Breast epithelium (tissue), 4 donors: ENCODE measurements at regions not wholly inside any gene's neighbourhood (a gene's known extent, or its start where the extent isn't known, plus 50 kb on each side); places are given as distances from the start of the nearest gene placed in this dataset.

ENCODE experiments used
- DNase-seq, 2 donors: peaks; one replicate each; pipeline ENCODE4 v3.0.0-alpha.2; 2019; ENCODE audit warnings: low spot score in 2 of 2
- H3K27ac ChIP-seq, 2 donors: fragments of 200-600 bp; sonication (generic) in 1 of 2; one replicate each; pipeline ENCODE4 v1.5.1; 2016 to 2019; ENCODE audit warnings: mild to moderate bottlenecking in 1 of 2
- H3K27me3 ChIP-seq, 2 donors: fragments of 200-600 bp; sonication (generic) in 1 of 2; one replicate each; pipeline versions ENCODE4 v1.5.1 to v1.6.0; 2017 to 2019; ENCODE audit warnings: control low read depth in 1 of 2, mild to moderate bottlenecking in 1 of 2
- H3K36me3 ChIP-seq: fragments of 200-600 bp; one replicate; pipeline ENCODE4 v1.5.1; 2019
- H3K4me1 ChIP-seq, 2 donors: fragments of 200-600 bp; sonication (generic); one replicate each; pipeline ENCODE4 v1.5.1; 2016 to 2019; ENCODE audit warnings: control low read depth in 1 of 2
- H3K4me3 ChIP-seq, 3 donors: fragments of 200-600 bp; sonication (generic); 1 replicate in 2 of 3; 2 replicates in 1 of 3; pipeline ENCODE4 v1.5.1; 2016 to 2019; ENCODE audit warnings: mild to moderate bottlenecking in 3 of 3, moderate library complexity in 2 of 3
- H3K9me3 ChIP-seq, 2 donors: fragments of 200-600 bp; sonication (generic) in 1 of 2; one replicate each; pipeline ENCODE4 v1.5.1; 2016 to 2019; ENCODE audit warnings: control low read depth in 1 of 2
- CTCF ChIP-seq, 3 donors: fragments of 450-650 bp; IDR thresholded peaks; one replicate each; pipeline ENCODE4 v1.5.1; 2016 to 2017; ENCODE audit warnings: antibody characterized with exemption in 3 of 3, mild to moderate bottlenecking in 3 of 3, moderate library complexity in 3 of 3
- POLR2A ChIP-seq: fragments of 450-650 bp; IDR thresholded peaks from one replicate; pipeline ENCODE4 v1.6.1; 2016; ENCODE audit warnings: antibody characterized with exemption, mild to moderate bottlenecking, moderate library complexity
- POLR2AphosphoS5 ChIP-seq, 3 donors: sonication (generic); formaldehyde crosslinking; IDR thresholded peaks; one replicate each; pipeline ENCODE4 v1.6.1; 2017; ENCODE audit warnings: antibody characterized with exemption in 3 of 3
- intact Hi-C: fragments of 100-400 bp; cut with DNase I; formaldehyde crosslinking; loops from one replicate; pipeline ENCODE4 v1.15.1; 2023; ENCODE audit warnings: low total_unique reads

- TF ChIP-seq POLR2A (no peak), POLR2AphosphoS5 (IDR thresholded peaks at IDR 0.05) (no peak), CTCF (IDR thresholded peaks at IDR 0.05) (no peak)
- intact Hi-C loops, result no loop called here
- H3K27me3 ChIP-seq, result no peaks in the 10 kb centered on the region
- H3K27ac ChIP-seq, result peak overlapping the region; percentile 21 to 40
- no peaks in the 10 kb centered on the region for H3K36me3 ChIP-seq
- H3K9me3 ChIP-seq, result no peaks in the 10 kb centered on the region
- DNase-seq, result no peak
- H3K4me3 ChIP-seq, result no peak overlapping the region
- peaks cover 0 to 7% of the 10 kb centered on the region in 2 donors for H3K4me1 ChIP-seq
Observed at GRCh38 chr3:59246719-59247401, 197.0 kb upstream of the CFAP20DC start.

GRCh38 chr3:59245859-59246501 lies 196.2 kb upstream of the CFAP20DC start:
- H3K4me3 ChIP-seq, result no peak overlapping the region
- H3K36me3 ChIP-seq, result no peaks in the 10 kb centered on the region
- H3K27me3 ChIP-seq, result no peaks in the 10 kb centered on the region
- H3K9me3 ChIP-seq, result no peaks in the 10 kb centered on the region
- no peak for DNase-seq
- TF ChIP-seq POLR2AphosphoS5 (IDR thresholded peaks at IDR 0.05), result no peak
- no peak for TF ChIP-seq CTCF (IDR thresholded peaks at IDR 0.05)
- TF ChIP-seq POLR2A, result no peak
- intact Hi-C loops, result no loop called here
- H3K27ac ChIP-seq, result peak overlapping the region; percentile 33 to 40
- H3K4me1 ChIP-seq, result peaks cover 0 to 7% of the 10 kb centered on the region in 2 donors

DNA sequence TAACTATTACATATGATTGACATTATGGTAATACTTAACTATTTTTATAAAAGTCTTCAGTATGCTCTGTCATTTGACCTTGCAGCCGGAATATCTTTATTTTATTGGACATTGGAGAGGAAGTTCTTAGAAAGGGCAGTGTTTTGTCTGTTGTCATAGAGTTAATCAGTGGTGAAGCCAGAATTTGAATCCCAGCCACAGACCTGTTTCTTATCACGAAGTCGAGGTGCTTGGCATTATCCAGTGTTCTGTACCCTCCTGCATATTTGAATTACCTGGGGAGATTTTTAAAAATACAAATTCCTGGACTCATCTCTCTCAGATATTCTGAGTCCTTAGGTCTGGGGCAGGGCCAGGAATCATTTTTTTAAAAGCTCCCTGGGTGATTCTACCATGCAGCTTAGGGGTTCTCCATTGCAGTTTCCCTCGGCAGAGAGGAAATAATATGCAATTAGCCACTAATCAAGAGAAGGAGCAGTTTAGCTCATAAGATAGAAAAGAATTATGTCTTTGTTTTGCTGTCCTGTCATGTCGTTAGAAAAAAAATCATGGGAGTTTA lies 195.6 kb upstream of the CFAP20DC start:
- peak overlapping the region in 1 of 2 donors; percentile 40 for H3K27ac ChIP-seq
- TF ChIP-seq CTCF (IDR thresholded peaks at IDR 0.05) (no peak), POLR2A (no peak), POLR2AphosphoS5 (IDR thresholded peaks at IDR 0.05) (no peak)
- no peak overlapping the region for H3K4me3 ChIP-seq
- no peaks in the 10 kb centered on the region for H3K9me3 ChIP-seq
- H3K27me3 ChIP-seq, result no peaks in the 10 kb centered on the region
- no peak for DNase-seq
- H3K4me1 ChIP-seq, result peaks cover 0 to 7% of the 10 kb centered on the region in 2 donors
- intact Hi-C loops, result no loop called here
- no peaks in the 10 kb centered on the region for H3K36me3 ChIP-seq

- TF ChIP-seq CTCF (IDR thresholded peaks at IDR 0.05) (no peak), POLR2AphosphoS5 (IDR thresholded peaks at IDR 0.05) (no peak), POLR2A (no peak)
- Histone ChIP-seq H3K36me3 (no peaks in the 10 kb centered on the region), H3K27ac (no peak overlapping the region), H3K4me3 (no peak overlapping the region), H3K9me3 (no peaks in the 10 kb centered on the region), H3K27me3 (no peaks in the 10 kb centered on the region), H3K4me1 (peaks cover 0 to 7% of the 10 kb centered on the region in 2 donors)
- DNase-seq, result no peak
- intact Hi-C loops, result no loop called here
Observed at GRCh38 chr3:59244343-59244742, 194.5 kb upstream of the CFAP20DC start.

DNA sequence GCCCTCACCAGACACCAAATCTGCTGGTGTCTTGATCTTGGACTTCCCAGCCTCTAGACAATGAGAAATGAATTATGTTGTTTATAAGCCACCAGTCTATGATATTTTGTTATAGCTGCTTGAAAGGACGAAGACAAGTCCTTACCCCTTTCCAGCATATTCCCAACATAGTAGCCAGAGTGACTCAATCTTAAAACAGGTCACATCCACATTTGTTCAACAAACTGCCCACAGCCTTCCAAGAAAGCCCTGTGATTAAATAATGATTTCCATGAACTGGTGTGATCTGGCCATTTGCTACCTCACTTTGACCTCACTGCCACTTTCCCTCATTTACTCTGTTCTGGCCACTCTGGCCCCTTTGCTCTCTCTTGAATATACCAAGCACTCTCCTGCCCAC lies 193.7 kb upstream of the CFAP20DC start:
- no peak for DNase-seq
- TF ChIP-seq POLR2AphosphoS5 (IDR thresholded peaks at IDR 0.05) (no peak), POLR2A (no peak), CTCF (IDR thresholded peaks at IDR 0.05) (no peak)
- Histone ChIP-seq H3K27me3 (no peaks in the 10 kb centered on the region), H3K27ac (no peak overlapping the region), H3K4me1 (peaks cover 0 to 7% of the 10 kb centered on the region in 2 donors), H3K9me3 (no peaks in the 10 kb centered on the region), H3K4me3 (no peak overlapping the region), H3K36me3 (no peaks in the 10 kb centered on the region)
- intact Hi-C loops, result no loop called here
